Ovary (tissue), 3 donors: ENCODE measurements at regions not wholly inside any gene's neighbourhood (a gene's known extent, or its start where the extent isn't known, plus 50 kb on each side); places are given as distances from the start of the nearest gene placed in this dataset.

ENCODE experiments used
- EP300 ChIP-seq: sonication (generic); formaldehyde crosslinking; IDR thresholded peaks from one replicate; pipeline ENCODE4 v1.6.1; 2017; ENCODE audit warnings: antibody characterized with exemption
- POLR2A ChIP-seq: fragments of 450-650 bp; IDR thresholded peaks from one replicate; pipeline ENCODE4 v1.6.1; 2017; ENCODE audit warnings: antibody characterized with exemption, mild to moderate bottlenecking, moderate library complexity
- TF ChIP-seq, protein P1 (sequence below), 3 donors: fragments of 450-650 bp in 2 of 3; fragments of 200-600 bp in 1 of 3; IDR thresholded peaks; one replicate each; pipeline versions ENCODE4 v1.5.1 to v1.8.0; 2016 to 2022; ENCODE audit warnings: antibody characterized with exemption in 3 of 3, mild to moderate bottlenecking in 1 of 3
- donor health status: DM: no; HTN: no; CAD: no.

GRCh38 chr6:120219339-120219738, 869.8 kb upstream of the MAN1A1 start:
- TF ChIP-seq, protein P1, sequence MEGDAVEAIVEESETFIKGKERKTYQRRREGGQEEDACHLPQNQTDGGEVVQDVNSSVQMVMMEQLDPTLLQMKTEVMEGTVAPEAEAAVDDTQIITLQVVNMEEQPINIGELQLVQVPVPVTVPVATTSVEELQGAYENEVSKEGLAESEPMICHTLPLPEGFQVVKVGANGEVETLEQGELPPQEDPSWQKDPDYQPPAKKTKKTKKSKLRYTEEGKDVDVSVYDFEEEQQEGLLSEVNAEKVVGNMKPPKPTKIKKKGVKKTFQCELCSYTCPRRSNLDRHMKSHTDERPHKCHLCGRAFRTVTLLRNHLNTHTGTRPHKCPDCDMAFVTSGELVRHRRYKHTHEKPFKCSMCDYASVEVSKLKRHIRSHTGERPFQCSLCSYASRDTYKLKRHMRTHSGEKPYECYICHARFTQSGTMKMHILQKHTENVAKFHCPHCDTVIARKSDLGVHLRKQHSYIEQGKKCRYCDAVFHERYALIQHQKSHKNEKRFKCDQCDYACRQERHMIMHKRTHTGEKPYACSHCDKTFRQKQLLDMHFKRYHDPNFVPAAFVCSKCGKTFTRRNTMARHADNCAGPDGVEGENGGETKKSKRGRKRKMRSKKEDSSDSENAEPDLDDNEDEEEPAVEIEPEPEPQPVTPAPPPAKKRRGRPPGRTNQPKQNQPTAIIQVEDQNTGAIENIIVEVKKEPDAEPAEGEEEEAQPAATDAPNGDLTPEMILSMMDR (IDR thresholded peaks at IDR 0.05) = no peak
- TF ChIP-seq POLR2A (no peak), EP300 (no peak)
